RWPE2 (cell line): ENCODE measurements at regions not wholly inside any gene's neighbourhood (a gene's known extent, or its start where the extent isn't known, plus 50 kb on each side); places are given as distances from the start of the nearest gene placed in this dataset.

Source experiments
- ATAC-seq: fragments of 200-7000 bp; cut with Tn5 transposase; 3 replicates; pipeline ENCODE4 v1.9.1; 2021; ENCODE audit warnings: low read depth
- DNase-seq: peaks from one replicate; pipeline ENCODE4 v3.0.0-alpha.2; 2020; ENCODE audit warnings: low spot score
- H3K27ac ChIP-seq: fragments of 450-650 bp; 2 replicates; pipeline ENCODE4 v1.5.1; 2017; ENCODE audit warnings: mild to moderate bottlenecking; ENCODE audit not compliant: poor library complexity, severe bottlenecking
- H3K27me3 ChIP-seq: fragments of 250-450 bp; sonication (Bioruptor Pico); 2 replicates; pipeline ENCODE4 v1.5.1; 2021; ENCODE audit warnings: mild to moderate bottlenecking, moderate library complexity; ENCODE audit not compliant: insufficient read depth, poor library complexity, severe bottlenecking
- H3K36me3 ChIP-seq: fragments of 250-450 bp; sonication (Bioruptor Pico); 2 replicates; pipeline ENCODE4 v1.5.1; 2020; ENCODE audit warnings: low read depth, mild to moderate bottlenecking, moderate library complexity
- H3K4me1 ChIP-seq: fragments of 250-450 bp; sonication (Bioruptor Pico); 2 replicates; pipeline ENCODE4 v1.5.1; 2021; ENCODE audit warnings: mild to moderate bottlenecking, moderate library complexity; ENCODE audit not compliant: insufficient read depth, poor library complexity, severe bottlenecking
- H3K4me3 ChIP-seq: fragments of 250-450 bp; sonication (Bioruptor Pico); 2 replicates; pipeline ENCODE4 v1.5.1; 2021; ENCODE audit warnings: mild to moderate bottlenecking, moderate library complexity; ENCODE audit not compliant: severe bottlenecking
- H3K9me3 ChIP-seq: fragments of 250-450 bp; sonication (Bioruptor Pico); 2 replicates; pipeline ENCODE4 v1.5.1; 2021; ENCODE audit warnings: mild to moderate bottlenecking, moderate library complexity; ENCODE audit not compliant: severe bottlenecking
- TF ChIP-seq, protein P1 (sequence below): fragments of 450-650 bp; IDR thresholded peaks from one replicate; pipeline ENCODE4 v1.5.1; 2017; ENCODE audit warnings: mild to moderate bottlenecking, moderate library complexity; ENCODE audit not compliant: poor library complexity, severe bottlenecking

DNA sequence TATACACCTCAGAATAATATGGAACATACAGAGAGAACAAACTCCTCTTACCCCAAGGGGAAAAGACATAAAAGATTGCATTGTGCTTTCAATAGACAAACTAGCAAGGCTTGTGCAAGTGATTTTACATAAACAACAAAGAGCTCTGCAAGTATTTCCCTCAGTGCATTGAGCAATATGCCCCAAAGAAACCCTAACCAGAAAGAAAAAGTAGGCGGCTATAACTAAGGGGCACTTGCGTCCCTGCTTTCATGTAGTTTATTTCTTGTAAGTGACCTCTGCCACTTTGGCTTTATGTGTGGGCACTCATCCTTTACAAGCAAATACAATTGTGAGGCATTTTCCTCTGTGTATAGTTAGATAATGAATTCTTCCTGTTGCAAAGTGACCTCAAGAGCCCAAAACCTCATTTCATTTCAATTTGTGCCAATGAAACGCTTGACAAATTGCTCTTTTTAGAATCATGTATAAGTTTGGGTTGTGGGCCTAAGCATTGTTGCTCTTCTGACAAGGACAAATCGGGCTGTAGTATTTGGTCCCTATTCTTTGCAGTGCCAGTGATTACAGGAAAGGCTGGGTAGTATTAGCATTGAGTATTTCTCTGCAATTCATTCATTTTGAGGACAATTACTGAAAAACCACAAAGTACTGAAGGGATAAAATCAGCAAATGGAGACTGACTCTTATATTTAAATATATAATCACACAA lies 282.2 kb downstream of the DTWD2 start:
- TF ChIP-seq, protein P1, sequence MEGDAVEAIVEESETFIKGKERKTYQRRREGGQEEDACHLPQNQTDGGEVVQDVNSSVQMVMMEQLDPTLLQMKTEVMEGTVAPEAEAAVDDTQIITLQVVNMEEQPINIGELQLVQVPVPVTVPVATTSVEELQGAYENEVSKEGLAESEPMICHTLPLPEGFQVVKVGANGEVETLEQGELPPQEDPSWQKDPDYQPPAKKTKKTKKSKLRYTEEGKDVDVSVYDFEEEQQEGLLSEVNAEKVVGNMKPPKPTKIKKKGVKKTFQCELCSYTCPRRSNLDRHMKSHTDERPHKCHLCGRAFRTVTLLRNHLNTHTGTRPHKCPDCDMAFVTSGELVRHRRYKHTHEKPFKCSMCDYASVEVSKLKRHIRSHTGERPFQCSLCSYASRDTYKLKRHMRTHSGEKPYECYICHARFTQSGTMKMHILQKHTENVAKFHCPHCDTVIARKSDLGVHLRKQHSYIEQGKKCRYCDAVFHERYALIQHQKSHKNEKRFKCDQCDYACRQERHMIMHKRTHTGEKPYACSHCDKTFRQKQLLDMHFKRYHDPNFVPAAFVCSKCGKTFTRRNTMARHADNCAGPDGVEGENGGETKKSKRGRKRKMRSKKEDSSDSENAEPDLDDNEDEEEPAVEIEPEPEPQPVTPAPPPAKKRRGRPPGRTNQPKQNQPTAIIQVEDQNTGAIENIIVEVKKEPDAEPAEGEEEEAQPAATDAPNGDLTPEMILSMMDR, result no peak
- no peak for DNase-seq
- Histone ChIP-seq H3K27ac (no peak overlapping the region), H3K4me3 (no peak overlapping the region), H3K36me3 (no peaks in the 10 kb centered on the region), H3K9me3 (peaks cover 3% of the 10 kb centered on the region), H3K27me3 (no peaks in the 10 kb centered on the region), H3K4me1 (no peaks in the 10 kb centered on the region)
- no peak for ATAC-seq

DNA sequence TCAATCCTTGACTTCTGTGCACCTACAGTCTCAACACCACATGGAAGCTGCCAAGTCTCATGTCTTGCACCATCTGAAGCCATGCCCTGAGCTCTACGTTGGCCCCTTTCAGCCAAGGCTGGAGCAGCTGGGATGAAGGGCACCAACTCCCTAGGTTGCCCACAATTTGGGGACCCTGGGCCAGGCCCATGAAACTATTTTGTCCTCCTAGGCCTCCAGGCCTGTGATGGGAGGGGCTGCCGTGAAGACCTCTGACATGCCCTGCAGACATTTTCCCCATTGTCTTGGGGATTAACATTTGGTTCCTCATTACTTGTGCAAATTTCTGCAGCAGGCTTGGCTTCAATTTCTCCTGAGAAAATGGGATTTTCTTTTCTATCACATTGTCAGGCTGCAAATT lies 285.1 kb downstream of the DTWD2 start:
- no peak for DNase-seq
- H3K9me3 ChIP-seq, result no peaks in the 10 kb centered on the region
- H3K27me3 ChIP-seq, result no peaks in the 10 kb centered on the region

DNA sequence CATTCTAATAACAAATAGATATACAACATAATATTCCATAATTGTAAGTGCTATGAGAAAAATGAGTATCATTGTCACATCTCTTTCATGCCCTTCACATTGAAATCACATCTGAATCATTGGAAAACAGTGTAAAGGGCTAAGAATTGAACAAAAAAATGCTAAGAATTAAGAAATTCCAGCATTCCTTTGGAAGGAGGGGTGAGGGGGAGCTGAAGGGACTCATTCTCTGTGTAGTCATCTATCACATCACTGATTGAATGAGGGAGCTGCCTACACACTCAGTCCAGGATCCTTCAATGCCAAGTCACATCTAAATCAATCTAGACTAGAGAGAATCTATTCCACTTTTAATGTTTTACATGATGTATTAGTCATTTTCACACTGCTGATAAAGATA lies 286.6 kb downstream of the DTWD2 start:
- Histone ChIP-seq H3K27ac (no peak overlapping the region), H3K4me3 (no peak overlapping the region), H3K27me3 (no peaks in the 10 kb centered on the region), H3K36me3 (no peaks in the 10 kb centered on the region), H3K9me3 (no peaks in the 10 kb centered on the region), H3K4me1 (no peaks in the 10 kb centered on the region)
- TF ChIP-seq, protein P1, result no peak
- DNase-seq (no peak), ATAC-seq (no peak)

More for the DNA sequence above, 285.1 kb downstream of the DTWD2 start:
- TF ChIP-seq, protein P1, result no peak
- no peak overlapping the region for H3K4me3 ChIP-seq
- H3K4me1 ChIP-seq, result no peaks in the 10 kb centered on the region
- no peak for ATAC-seq
- H3K27ac ChIP-seq, result no peak overlapping the region
- H3K36me3 ChIP-seq, result no peaks in the 10 kb centered on the region

DNA sequence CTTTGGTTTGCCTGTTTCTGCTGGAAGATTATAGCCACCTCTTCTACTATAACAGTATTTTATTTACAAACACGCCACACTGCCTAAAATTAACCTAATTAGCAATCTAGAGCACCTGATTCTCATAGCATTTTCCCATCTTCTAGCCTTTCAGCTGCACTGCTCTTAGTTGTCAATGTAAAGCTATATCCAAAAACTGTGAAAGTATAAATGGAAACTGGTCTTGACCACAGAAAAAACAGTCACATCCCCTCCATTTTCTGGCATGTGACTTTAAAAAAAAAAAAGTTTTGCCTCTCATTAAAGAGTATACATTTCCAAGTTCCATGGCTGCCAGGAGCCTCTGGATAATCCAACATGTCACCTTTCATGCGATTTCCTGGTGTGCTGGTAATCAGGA lies 287.8 kb downstream of the DTWD2 start:
- no peak overlapping the region for H3K4me3 ChIP-seq
- TF ChIP-seq, protein P1, result no peak

DNA sequence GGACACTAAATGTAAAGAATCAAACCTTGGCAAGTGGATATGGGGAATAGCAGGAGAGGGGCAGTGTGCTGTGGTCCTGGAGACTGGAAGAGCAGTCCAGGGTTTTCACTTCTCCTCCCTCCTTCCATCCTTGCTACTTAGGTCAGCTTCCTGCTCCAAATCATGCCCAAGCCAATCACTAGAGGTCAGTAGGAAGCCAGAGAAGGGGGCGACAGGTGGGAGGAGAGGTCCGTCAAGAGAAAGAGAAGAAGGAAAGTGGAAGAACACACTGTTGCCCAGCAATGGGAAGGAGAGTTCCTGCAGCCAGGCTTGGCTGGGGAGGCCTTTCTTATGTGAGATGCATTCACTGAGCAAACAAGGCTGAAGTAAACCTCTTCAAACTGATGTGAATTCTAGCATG lies 289.6 kb downstream of the DTWD2 start:
- Histone ChIP-seq H3K27ac (no peak overlapping the region), H3K36me3 (no peaks in the 10 kb centered on the region), H3K4me1 (no peaks in the 10 kb centered on the region), H3K9me3 (no peaks in the 10 kb centered on the region), H3K4me3 (no peak overlapping the region), H3K27me3 (no peaks in the 10 kb centered on the region)
- TF ChIP-seq, protein P1, result no peak
- DNase-seq (no peak), ATAC-seq (no peak)

More for the DNA sequence above, 287.8 kb downstream of the DTWD2 start:
- no peaks in the 10 kb centered on the region for H3K36me3 ChIP-seq
- ATAC-seq, result no peak
- no peaks in the 10 kb centered on the region for H3K9me3 ChIP-seq
- H3K27ac ChIP-seq, result no peak overlapping the region
- no peaks in the 10 kb centered on the region for H3K27me3 ChIP-seq
- DNase-seq, result no peak
- H3K4me1 ChIP-seq, result no peaks in the 10 kb centered on the region
